HUES6 (cell line): ENCODE measurements at regions not wholly inside any gene's neighbourhood (a gene's known extent, or its start where the extent isn't known, plus 50 kb on each side); places are given as distances from the start of the nearest gene placed in this dataset.

Source experiments
- H3K27ac ChIP-seq: 2 replicates; pipeline ENCODE4 v1.7.0; 2013; ENCODE audit warnings: low read depth, mild to moderate bottlenecking, low read length, inconsistent platforms
- H3K27me3 ChIP-seq: 2 replicates; pipeline ENCODE4 v1.6.1; 2013; ENCODE audit warnings: low read length; ENCODE audit not compliant: control insufficient read depth, insufficient read depth
- H3K36me3 ChIP-seq: 2 replicates; pipeline ENCODE4 v1.6.1; 2013; ENCODE audit warnings: low read length; ENCODE audit not compliant: control insufficient read depth, insufficient read depth
- H3K4me1 ChIP-seq: 2 replicates; pipeline ENCODE4 v1.6.1; 2013; ENCODE audit warnings: low read length; ENCODE audit not compliant: control insufficient read depth, insufficient read depth
- H3K4me3 ChIP-seq: 2 replicates; pipeline ENCODE4 v1.5.1; 2013; ENCODE audit warnings: low read depth, low read length
- H3K9ac ChIP-seq: one replicate; pipeline ENCODE4 v1.6.1; 2013; ENCODE audit warnings: mild to moderate bottlenecking, low read length
- H3K9me3 ChIP-seq: 2 replicates; pipeline ENCODE4 v1.6.1; 2013; ENCODE audit warnings: low read depth, low read length; ENCODE audit not compliant: control insufficient read depth, insufficient read depth

- no peak overlapping the region for H3K9ac ChIP-seq
- no peaks in the 10 kb centered on the region for H3K9me3 ChIP-seq
- H3K36me3 ChIP-seq: no peaks in the 10 kb centered on the region
- no peak overlapping the region for H3K27ac ChIP-seq
- no peak overlapping the region for H3K4me3 ChIP-seq
- peaks cover 16% of the 10 kb centered on the region for H3K4me1 ChIP-seq
- H3K27me3 ChIP-seq: no peaks in the 10 kb centered on the region
These were observed 321.2 kb upstream of the CXCR4 start for GRCh38 chr2:136439064-136439676.

- no peaks in the 10 kb centered on the region for H3K9me3 ChIP-seq
- H3K4me3 ChIP-seq: no peak overlapping the region
- no peak overlapping the region for H3K27ac ChIP-seq
- peaks cover 16% of the 10 kb centered on the region for H3K4me1 ChIP-seq
- no peak overlapping the region for H3K9ac ChIP-seq
- no peaks in the 10 kb centered on the region for H3K36me3 ChIP-seq
- no peaks in the 10 kb centered on the region for H3K27me3 ChIP-seq
These were observed 319.5 kb upstream of the CXCR4 start for GRCh38 chr2:136437461-136437860.

GRCh38 chr2:136436936-136437335 lies 319.0 kb upstream of the CXCR4 start:
- Histone ChIP-seq H3K4me1 (peaks cover 12% of the 10 kb centered on the region), H3K27ac (no peak overlapping the region), H3K36me3 (no peaks in the 10 kb centered on the region), H3K9ac (no peak overlapping the region), H3K4me3 (no peak overlapping the region), H3K27me3 (no peaks in the 10 kb centered on the region), H3K9me3 (no peaks in the 10 kb centered on the region)

- Histone ChIP-seq H3K27ac (no peak overlapping the region), H3K9ac (no peak overlapping the region), H3K27me3 (no peaks in the 10 kb centered on the region), H3K9me3 (no peaks in the 10 kb centered on the region), H3K4me3 (no peak overlapping the region), H3K36me3 (no peaks in the 10 kb centered on the region), H3K4me1 (peaks cover 5% of the 10 kb centered on the region)
These were observed 316.3 kb upstream of the CXCR4 start for GRCh38 chr2:136434251-136434715.

DNA sequence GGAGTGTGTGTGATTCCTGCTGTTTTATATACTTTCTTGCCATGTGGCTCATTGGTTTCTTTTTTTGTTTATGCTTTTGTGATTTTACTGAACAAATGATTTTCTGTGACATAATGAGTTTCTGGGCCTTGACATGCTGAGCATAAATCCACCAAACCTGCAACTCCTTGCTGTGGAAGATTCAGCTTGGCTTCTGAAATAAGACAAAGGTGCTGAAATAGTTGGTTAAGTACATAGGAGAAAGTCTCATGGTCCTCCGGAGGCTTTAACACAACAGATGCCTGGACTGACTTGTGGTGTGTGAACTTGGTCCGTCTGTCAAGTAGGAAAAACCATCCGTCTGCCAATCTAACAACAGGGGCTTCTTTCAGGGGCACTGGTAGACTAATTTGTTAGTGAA lies 315.3 kb upstream of the CXCR4 start:
- H3K4me3 ChIP-seq: no peak overlapping the region
- no peaks in the 10 kb centered on the region for H3K4me1 ChIP-seq
- no peak overlapping the region for H3K27ac ChIP-seq
- no peaks in the 10 kb centered on the region for H3K27me3 ChIP-seq
- H3K36me3 ChIP-seq: no peaks in the 10 kb centered on the region
- H3K9me3 ChIP-seq: no peaks in the 10 kb centered on the region
- H3K9ac ChIP-seq: no peak overlapping the region

GRCh38 chr2:136424112-136424511 lies 306.2 kb upstream of the CXCR4 start:
- Histone ChIP-seq H3K4me1 (0 out of 2 replicates have a peak, but pooled peaks cover 3% of the 10 kb centered on the region), H3K4me3 (0 out of 2 replicates have a peak overlapping the region, but pooled peaks have one; percentile 59), H3K36me3 (no peaks in the 10 kb centered on the region), H3K9ac (no peak overlapping the region), H3K27ac (no peak overlapping the region), H3K9me3 (no peaks in the 10 kb centered on the region), H3K27me3 (peaks cover 66% of the 10 kb centered on the region)

DNA sequence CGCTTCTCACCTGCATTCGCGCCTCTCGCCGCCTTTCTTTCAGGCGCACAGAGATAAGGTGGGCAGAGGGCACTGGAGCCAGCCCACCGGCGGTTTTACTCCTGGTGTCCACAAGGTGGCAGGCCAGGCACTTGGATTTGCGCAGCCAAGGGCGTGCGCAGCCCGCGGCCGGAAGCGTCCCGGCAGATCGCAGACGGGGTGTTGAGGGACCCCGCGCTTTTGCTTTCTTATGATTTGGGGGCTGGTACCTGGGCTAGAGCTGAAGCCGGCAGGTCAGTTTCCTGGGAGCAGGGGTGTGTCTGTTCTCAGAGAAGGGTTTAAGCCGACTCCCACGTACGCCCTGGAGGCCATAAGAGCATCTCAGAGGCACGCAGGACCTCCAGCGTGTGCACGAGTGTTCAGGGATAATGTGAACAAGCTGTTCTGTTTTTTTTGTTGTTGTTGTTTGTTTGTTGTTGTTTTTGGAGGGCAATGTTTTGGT lies 305.6 kb upstream of the CXCR4 start:
- Histone ChIP-seq H3K27me3 (peaks cover 66% of the 10 kb centered on the region), H3K36me3 (no peaks in the 10 kb centered on the region), H3K9me3 (no peaks in the 10 kb centered on the region), H3K9ac (no peak overlapping the region), H3K27ac (no peak overlapping the region), H3K4me3 (peak overlapping the region; percentile 59), H3K4me1 (0 out of 2 replicates have a peak, but pooled peaks cover 3% of the 10 kb centered on the region)

DNA sequence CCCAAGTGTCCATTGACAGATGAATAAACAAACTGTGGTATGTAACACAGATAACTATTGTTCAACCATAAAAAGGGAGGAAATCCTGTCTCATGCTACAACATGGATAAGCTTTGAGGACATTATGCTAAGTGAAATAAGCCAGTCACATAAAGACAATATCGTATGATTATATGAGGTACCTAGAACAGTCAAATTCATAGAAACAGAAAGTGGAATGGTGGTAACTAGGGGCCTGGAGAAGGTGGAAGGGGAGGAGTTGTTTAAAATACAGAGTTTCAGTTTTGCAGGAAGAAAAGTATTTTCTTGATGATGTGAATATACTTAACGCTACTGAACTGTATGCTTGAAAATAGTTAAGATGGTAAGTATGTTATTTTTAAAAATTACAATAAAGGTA lies 304.6 kb upstream of the CXCR4 start:
- Histone ChIP-seq H3K27me3 (peaks cover 66% of the 10 kb centered on the region), H3K4me3 (no peak overlapping the region), H3K27ac (no peak overlapping the region), H3K4me1 (0 out of 2 replicates have a peak, but pooled peaks cover 3% of the 10 kb centered on the region), H3K9ac (no peak overlapping the region), H3K36me3 (no peaks in the 10 kb centered on the region), H3K9me3 (no peaks in the 10 kb centered on the region)

- Histone ChIP-seq H3K27ac (no peak overlapping the region), H3K36me3 (no peaks in the 10 kb centered on the region), H3K4me3 (no peak overlapping the region), H3K27me3 (peaks cover 47% of the 10 kb centered on the region), H3K9me3 (no peaks in the 10 kb centered on the region), H3K9ac (no peak overlapping the region), H3K4me1 (0 out of 2 replicates have a peak, but pooled peaks cover 3% of the 10 kb centered on the region)
These were observed 302.4 kb upstream of the CXCR4 start for GRCh38 chr2:136420346-136420745.

DNA sequence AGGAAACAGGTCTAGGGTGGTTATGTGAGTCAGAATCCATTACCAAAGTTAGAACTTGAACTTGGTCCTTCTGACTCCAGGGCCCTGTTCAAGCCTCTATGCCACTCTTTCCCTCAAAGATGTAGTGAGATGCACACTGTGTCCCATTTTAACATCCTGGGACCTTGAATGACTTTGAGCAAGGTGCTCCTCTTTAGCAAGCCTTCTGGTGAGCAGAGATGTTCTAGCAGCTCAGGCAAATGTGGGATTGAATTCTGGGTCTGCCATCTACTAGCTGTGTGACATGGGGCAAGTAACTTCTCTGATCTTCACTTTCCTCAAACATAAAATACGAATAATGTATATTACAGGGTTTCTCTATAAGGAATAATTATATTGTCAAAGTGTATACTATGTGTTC lies 294.0 kb upstream of the CXCR4 start:
- H3K36me3 ChIP-seq: no peaks in the 10 kb centered on the region
- no peak overlapping the region for H3K27ac ChIP-seq
- H3K27me3 ChIP-seq: peaks cover 2% of the 10 kb centered on the region; the same call in 1 of the 2 replicates
- H3K9me3 ChIP-seq: no peaks in the 10 kb centered on the region
- no peak overlapping the region for H3K4me3 ChIP-seq
- peaks cover 15% of the 10 kb centered on the region for H3K4me1 ChIP-seq
- H3K9ac ChIP-seq: no peak overlapping the region

DNA sequence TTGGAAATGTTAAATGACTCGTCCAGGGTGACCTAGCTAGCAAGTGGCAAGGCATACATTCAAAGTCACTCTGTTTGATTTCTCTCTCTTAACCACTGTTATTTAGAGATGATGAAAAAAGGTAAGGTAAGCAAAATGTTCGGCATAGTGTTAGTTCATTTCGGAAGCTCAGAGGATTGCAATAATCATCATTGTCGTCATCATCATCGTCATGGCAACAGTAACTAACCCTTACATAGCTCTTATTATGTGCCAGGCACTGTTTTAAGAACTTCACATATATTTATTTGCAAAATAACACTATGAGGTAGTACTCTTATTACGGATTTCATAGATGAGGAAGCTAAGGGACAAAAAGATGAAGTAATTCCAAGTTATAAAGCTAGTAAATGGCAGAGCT lies 292.7 kb upstream of the CXCR4 start:
- Histone ChIP-seq H3K27me3 (peaks cover 8% of the 10 kb centered on the region; the same call in 1 of the 2 replicates), H3K4me3 (no peak overlapping the region), H3K36me3 (no peaks in the 10 kb centered on the region), H3K27ac (no peak overlapping the region), H3K9me3 (no peaks in the 10 kb centered on the region), H3K9ac (no peak overlapping the region), H3K4me1 (peaks cover 17% of the 10 kb centered on the region)
